SK-N-SH treated with all-trans-retinoic acid at 6 μM for 48 hours (cell line): ENCODE measurements at regions not wholly inside any gene's neighbourhood (a gene's known extent, or its start where the extent isn't known, plus 50 kb on each side); places are given as distances from the start of the nearest gene placed in this dataset.

Source experiments
- ARNTL ChIP-seq: fragments of 450-650 bp; formaldehyde crosslinking; IDR thresholded peaks from 2 replicates; pipeline ENCODE4 v1.5.0; 2020; ENCODE audit warnings: low read depth, mild to moderate bottlenecking, moderate library complexity, borderline replicate concordance
- RARB ChIP-seq: fragments of 250-450 bp; sonication (Bioruptor Pico); IDR thresholded peaks from 2 replicates; pipeline ENCODE4 v1.8.0; 2021; ENCODE audit warnings: mild to moderate bottlenecking, moderate library complexity
- SNAI2 ChIP-seq: fragments of 250-450 bp; sonication (Bioruptor Pico); IDR thresholded peaks from 2 replicates; pipeline ENCODE4 v1.5.0; 2020; ENCODE audit warnings: mild to moderate bottlenecking, moderate library complexity
- TSHZ2 ChIP-seq: fragments of 250-450 bp; sonication (Bioruptor Pico); IDR thresholded peaks from 2 replicates; pipeline ENCODE4 v1.5.0; 2020; ENCODE audit warnings: mild to moderate bottlenecking, moderate library complexity
- ZFP3 ChIP-seq: fragments of 250-450 bp; sonication (Bioruptor Pico); IDR thresholded peaks from 2 replicates; pipeline ENCODE4 v1.5.0; 2020; ENCODE audit warnings: mild to moderate bottlenecking, moderate library complexity
- ZNF8 ChIP-seq: fragments of 450-650 bp; formaldehyde crosslinking; IDR thresholded peaks from 2 replicates; pipeline ENCODE4 v1.5.0; 2020; ENCODE audit warnings: mild to moderate bottlenecking, moderate library complexity

DNA sequence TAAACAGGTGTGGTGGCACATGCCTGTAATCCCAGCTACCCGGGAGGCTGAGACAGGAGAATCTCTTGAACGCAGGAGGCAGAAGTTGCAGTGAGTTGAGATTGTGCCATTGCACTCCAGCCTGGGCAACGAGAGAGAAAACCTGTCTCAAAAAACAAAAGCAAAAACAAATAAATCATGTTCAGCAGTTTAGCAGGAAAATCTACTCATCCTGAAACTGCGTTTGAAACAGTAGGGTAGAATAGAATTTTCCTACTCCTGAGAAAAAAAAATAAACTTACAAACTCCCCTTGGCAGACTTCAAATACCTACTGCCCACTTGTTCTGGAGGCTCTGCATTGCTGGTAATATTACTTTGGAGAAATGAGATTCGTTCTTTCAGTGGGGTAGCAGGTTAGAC lies 367.7 kb downstream of the GADD45G start:
- TF ChIP-seq ZFP3 (CRISPR knock-in tag) (no peak), ZNF8 (CRISPR knock-in tag) (no peak), SNAI2 (no peak), TSHZ2 (no peak), ARNTL (CRISPR knock-in tag) (no peak), RARB (CRISPR knock-in tag) (no peak)
